ENCODE measurements at regions not wholly inside any gene's neighbourhood (a gene's known extent, or its start where the extent isn't known, plus 50 kb on each side); places are given as distances from the start of the nearest gene placed in this dataset.

DNA sequence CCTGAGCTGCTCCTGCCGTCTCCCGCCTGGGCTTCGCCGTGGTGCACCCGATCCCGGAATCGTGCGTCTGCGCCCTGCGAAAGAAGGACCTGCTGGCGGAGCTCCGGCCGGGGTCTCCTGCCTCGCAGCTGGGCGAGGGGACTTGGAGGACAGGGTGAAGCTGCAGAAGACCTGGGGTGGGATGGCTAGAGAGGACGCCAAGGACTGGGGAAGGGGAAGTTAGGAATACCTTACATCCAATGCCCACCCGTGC is 150.2 kb downstream of the PRL start:
- Histone ChIP-seq H4K20me1 (ENCODE audit: control insufficient read depth, extremely low read depth, insufficient read depth, low read length) (no peaks in the 10 kb centered on the region), H3K4me3 (ENCODE audit: control insufficient read depth in 2 of 3, extremely low read depth in 1 of 3, insufficient read depth in 2 of 3, low read depth in 1 of 3, low read length in 3 of 3) (no peak overlapping the region), H3K79me2 (ENCODE audit: control insufficient read depth, insufficient read depth, low read length) (no peaks in the 10 kb centered on the region), H3K36me3 (ENCODE audit: control insufficient read depth in 2 of 2, extremely low read depth in 1 of 2, insufficient read depth in 2 of 2, low read length in 2 of 2) (no peaks in the 10 kb centered on the region), H3K9me3 (ENCODE audit: control insufficient read depth, low read depth, low read length) (no peaks in the 10 kb centered on the region), H3K9ac (ENCODE audit: control insufficient read depth, extremely low read depth, insufficient read depth, low read length) (no peak overlapping the region), H3K27ac (ENCODE audit: control insufficient read depth, insufficient read depth, low read length) (no peak overlapping the region), H3K4me1 (ENCODE audit: control insufficient read depth, extremely low read depth, insufficient read depth, low read length) (no peaks in the 10 kb centered on the region), H2AFZ (ENCODE audit: control insufficient read depth, low read length) (no peak overlapping the region), H3K27me3 (ENCODE audit: control insufficient read depth, extremely low read depth, insufficient read depth, low read length) (peaks cover 6% of the 10 kb centered on the region), H3K4me2 (ENCODE audit: control insufficient read depth, extremely low read depth, insufficient read depth, low read depth, low read length) (no peak overlapping the region), H3K9me1 (ENCODE audit: control insufficient read depth, extremely low read depth, insufficient read depth, low read length) (no peaks in the 10 kb centered on the region)
- dilution Hi-C loops (cut with MboI; ENCODE audit: extremely low pct_ligation_motif_present, low sequenced_read_pairs) = no loop called here
- no peak for FAIRE-seq
- DNase-seq (ENCODE audit: low read depth, low spot score) = no peak
- TF ChIP-seq EZH2 (IDR thresholded peaks at IDR 0.05; ENCODE audit: low read length) = no peak
- TF ChIP-seq, protein P1, sequence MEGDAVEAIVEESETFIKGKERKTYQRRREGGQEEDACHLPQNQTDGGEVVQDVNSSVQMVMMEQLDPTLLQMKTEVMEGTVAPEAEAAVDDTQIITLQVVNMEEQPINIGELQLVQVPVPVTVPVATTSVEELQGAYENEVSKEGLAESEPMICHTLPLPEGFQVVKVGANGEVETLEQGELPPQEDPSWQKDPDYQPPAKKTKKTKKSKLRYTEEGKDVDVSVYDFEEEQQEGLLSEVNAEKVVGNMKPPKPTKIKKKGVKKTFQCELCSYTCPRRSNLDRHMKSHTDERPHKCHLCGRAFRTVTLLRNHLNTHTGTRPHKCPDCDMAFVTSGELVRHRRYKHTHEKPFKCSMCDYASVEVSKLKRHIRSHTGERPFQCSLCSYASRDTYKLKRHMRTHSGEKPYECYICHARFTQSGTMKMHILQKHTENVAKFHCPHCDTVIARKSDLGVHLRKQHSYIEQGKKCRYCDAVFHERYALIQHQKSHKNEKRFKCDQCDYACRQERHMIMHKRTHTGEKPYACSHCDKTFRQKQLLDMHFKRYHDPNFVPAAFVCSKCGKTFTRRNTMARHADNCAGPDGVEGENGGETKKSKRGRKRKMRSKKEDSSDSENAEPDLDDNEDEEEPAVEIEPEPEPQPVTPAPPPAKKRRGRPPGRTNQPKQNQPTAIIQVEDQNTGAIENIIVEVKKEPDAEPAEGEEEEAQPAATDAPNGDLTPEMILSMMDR (optimal IDR thresholded peaks at IDR 0.05 in 1 of 3, IDR thresholded peaks at IDR 0.05 in 1 of 3, conservative IDR thresholded peaks at IDR 0.05 in 1 of 3; ENCODE audit: extremely low read depth in 1 of 3, insufficient read depth in 2 of 3, low read length in 3 of 3) = no peak

DNA sequence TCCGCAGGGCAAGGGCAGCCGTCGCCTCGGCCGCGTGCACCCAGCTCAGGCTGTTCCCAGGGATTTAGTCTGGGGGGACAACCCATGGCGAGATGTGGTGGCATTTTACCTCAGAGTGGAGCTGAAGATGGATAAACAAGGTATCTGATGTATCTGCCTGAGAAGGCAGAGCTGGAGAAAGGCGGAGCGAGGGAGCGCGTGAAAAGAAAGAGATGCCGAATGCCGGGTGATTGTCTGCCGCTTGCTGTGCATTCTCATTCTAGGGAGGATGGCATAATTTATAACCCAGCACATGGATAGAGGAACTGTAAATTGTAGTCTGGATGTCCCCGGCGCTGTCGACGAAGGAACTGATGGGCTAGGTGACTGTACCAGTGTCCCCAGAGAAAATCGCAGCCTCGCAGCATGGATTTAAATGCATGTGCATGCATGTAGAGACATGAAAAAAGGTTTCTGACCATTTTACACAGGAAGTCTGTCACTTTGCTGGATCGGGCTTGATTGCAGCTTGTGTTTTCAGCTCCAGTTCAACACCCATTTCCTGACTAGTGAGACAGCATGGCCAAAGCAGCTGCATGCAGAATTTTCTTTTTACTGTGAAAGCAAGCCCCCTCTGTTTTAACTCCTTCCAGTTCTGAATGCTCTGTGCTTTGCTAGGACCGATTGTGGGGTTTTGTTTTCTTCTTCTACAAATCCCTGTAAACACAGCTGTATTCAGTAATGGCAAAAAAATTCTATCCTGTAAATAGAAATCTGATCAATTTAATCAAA is 149.7 kb downstream of the PRL start:
- Histone ChIP-seq H3K27me3 (ENCODE audit: control insufficient read depth, extremely low read depth, insufficient read depth, low read length) (peaks cover 6% of the 10 kb centered on the region), H3K4me3 (ENCODE audit: control insufficient read depth in 2 of 3, extremely low read depth in 1 of 3, insufficient read depth in 2 of 3, low read depth in 1 of 3, low read length in 3 of 3) (no peak overlapping the region), H3K4me1 (ENCODE audit: control insufficient read depth, extremely low read depth, insufficient read depth, low read length) (no peaks in the 10 kb centered on the region), H3K9ac (ENCODE audit: control insufficient read depth, extremely low read depth, insufficient read depth, low read length) (no peak overlapping the region), H3K9me1 (ENCODE audit: control insufficient read depth, extremely low read depth, insufficient read depth, low read length) (no peaks in the 10 kb centered on the region), H3K9me3 (ENCODE audit: control insufficient read depth, low read depth, low read length) (no peaks in the 10 kb centered on the region), H3K4me2 (ENCODE audit: control insufficient read depth, extremely low read depth, insufficient read depth, low read depth, low read length) (no peak overlapping the region), H4K20me1 (ENCODE audit: control insufficient read depth, extremely low read depth, insufficient read depth, low read length) (no peaks in the 10 kb centered on the region), H3K79me2 (ENCODE audit: control insufficient read depth, insufficient read depth, low read length) (no peaks in the 10 kb centered on the region), H3K36me3 (ENCODE audit: control insufficient read depth in 2 of 2, extremely low read depth in 1 of 2, insufficient read depth in 2 of 2, low read length in 2 of 2) (no peaks in the 10 kb centered on the region), H2AFZ (ENCODE audit: control insufficient read depth, low read length) (no peak overlapping the region), H3K27ac (ENCODE audit: control insufficient read depth, insufficient read depth, low read length) (no peak overlapping the region)
- DNase-seq (ENCODE audit: low read depth, low spot score) = no peak
- no peak for TF ChIP-seq EZH2 (IDR thresholded peaks at IDR 0.05; ENCODE audit: low read length)
- TF ChIP-seq, protein P1 (optimal IDR thresholded peaks at IDR 0.05 in 1 of 3, IDR thresholded peaks at IDR 0.05 in 1 of 3, conservative IDR thresholded peaks at IDR 0.05 in 1 of 3; ENCODE audit: extremely low read depth in 1 of 3, insufficient read depth in 2 of 3, low read length in 3 of 3) = no peak
- dilution Hi-C loops (cut with MboI; ENCODE audit: extremely low pct_ligation_motif_present, low sequenced_read_pairs) = no loop called here
- no peak for FAIRE-seq

Data from keratinocyte (primary cell).